Ishikawa (cell line): ENCODE measurements at regions not wholly inside any gene's neighbourhood (a gene's known extent, or its start where the extent isn't known, plus 50 kb on each side); places are given as distances from the start of the nearest gene placed in this dataset.

Source experiments
- CEBPB ChIP-seq: IDR thresholded peaks from 2 replicates; pipeline ENCODE4 v1.6.1; 2012
- CREB1 ChIP-seq: IDR thresholded peaks from 2 replicates; pipeline ENCODE4 v1.6.1; 2012; ENCODE audit warnings: low read depth
- EGR1 ChIP-seq: IDR thresholded peaks from 2 replicates; pipeline ENCODE4 v1.6.1; 2012
- EP300 ChIP-seq: IDR thresholded peaks from 2 replicates; pipeline ENCODE4 v1.6.1; 2012; ENCODE audit warnings: borderline replicate concordance
- FOXM1 ChIP-seq: IDR thresholded peaks from 2 replicates; pipeline ENCODE4 v1.6.1; 2012; ENCODE audit warnings: low read depth, borderline replicate concordance
- MAX ChIP-seq: IDR thresholded peaks from 2 replicates; pipeline ENCODE4 v1.6.1; 2012
- NFIC ChIP-seq: IDR thresholded peaks from 2 replicates; pipeline ENCODE4 v1.6.1; 2012
- RAD21 ChIP-seq: IDR thresholded peaks from 2 replicates; pipeline ENCODE4 v1.6.1; 2012; ENCODE audit warnings: low read depth
- REST ChIP-seq: IDR thresholded peaks from 2 replicates; pipeline ENCODE4 v1.6.1; 2012; ENCODE audit warnings: low read depth, mild to moderate bottlenecking
- TAF1 ChIP-seq: IDR thresholded peaks from 2 replicates; pipeline ENCODE4 v1.6.1; 2012; ENCODE audit warnings: low read depth, mild to moderate bottlenecking
- TCF12 ChIP-seq: IDR thresholded peaks from 2 replicates; pipeline ENCODE4 v1.6.1; 2012; ENCODE audit warnings: low read depth
- TEAD4 ChIP-seq: IDR thresholded peaks from 2 replicates; pipeline ENCODE4 v1.6.1; 2012
- USF1 ChIP-seq: IDR thresholded peaks from 2 replicates; pipeline ENCODE4 v1.6.1; 2012
- YY1 ChIP-seq: IDR thresholded peaks from 2 replicates; pipeline ENCODE4 v1.6.1; 2012; ENCODE audit warnings: low read depth
- ZBTB7A ChIP-seq: IDR thresholded peaks from 2 replicates; pipeline ENCODE4 v1.6.1; 2012; ENCODE audit warnings: low read depth

- TF ChIP-seq ZBTB7A (no peak), RAD21 (no peak), MAX (no peak), TCF12 (no peak), EP300 (no peak), YY1 (no peak), TAF1 (no peak), CREB1 (no peak), CEBPB (no peak), TEAD4 (no peak), EGR1 (no peak), NFIC (no peak), FOXM1 (no peak), USF1 (no peak), REST (no peak)
Measured at GRCh38 chr4:78722320-78722719, 53.8 kb upstream of the BMP2K start.

GRCh38 chr4:78722878-78723277 lies 53.3 kb upstream of the BMP2K start:
- TF ChIP-seq MAX (no peak), ZBTB7A (no peak), CEBPB (no peak), EP300 (no peak), YY1 (no peak), FOXM1 (no peak), EGR1 (no peak), TCF12 (no peak), TEAD4 (no peak), CREB1 (no peak), USF1 (no peak), NFIC (no peak), RAD21 (no peak), REST (no peak), TAF1 (no peak)
